Stimulated activated CD8-positive, alpha-beta memory T cell treated with anti-CD3 and anti-CD28 coated beads, Interleukin-15, amount 100 ng/mL, for 48 hours (primary cell): ENCODE measurements at regions not wholly inside any gene's neighbourhood (a gene's known extent, or its start where the extent isn't known, plus 50 kb on each side); places are given as distances from the start of the nearest gene placed in this dataset.

Experiments
- DNase-seq, 2 donors: peaks; one replicate each; pipeline ENCODE4 v3.0.0-alpha.2; 2020; ENCODE audit warnings: low read depth in 2 of 2

DNA sequence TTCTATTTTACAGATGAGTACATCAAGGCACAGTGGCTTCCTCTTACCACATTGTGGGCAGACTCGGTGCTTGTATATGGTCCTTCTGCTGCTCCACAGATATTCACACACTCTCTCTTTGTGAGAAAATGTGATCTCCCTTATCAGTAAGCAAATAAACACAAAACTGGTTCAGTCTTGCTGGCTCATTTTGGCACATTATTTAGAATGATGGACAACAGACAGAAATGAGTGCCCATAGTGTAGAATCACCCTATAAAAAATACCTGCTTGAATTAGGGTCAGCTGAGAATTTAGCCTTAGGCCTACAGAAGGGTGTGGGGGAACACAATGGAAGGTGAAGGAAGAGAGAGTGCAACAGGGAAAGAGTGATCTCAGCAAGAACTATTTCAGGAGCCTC is 423.1 kb downstream of the HLX start:
- no peak for DNase-seq

DNA sequence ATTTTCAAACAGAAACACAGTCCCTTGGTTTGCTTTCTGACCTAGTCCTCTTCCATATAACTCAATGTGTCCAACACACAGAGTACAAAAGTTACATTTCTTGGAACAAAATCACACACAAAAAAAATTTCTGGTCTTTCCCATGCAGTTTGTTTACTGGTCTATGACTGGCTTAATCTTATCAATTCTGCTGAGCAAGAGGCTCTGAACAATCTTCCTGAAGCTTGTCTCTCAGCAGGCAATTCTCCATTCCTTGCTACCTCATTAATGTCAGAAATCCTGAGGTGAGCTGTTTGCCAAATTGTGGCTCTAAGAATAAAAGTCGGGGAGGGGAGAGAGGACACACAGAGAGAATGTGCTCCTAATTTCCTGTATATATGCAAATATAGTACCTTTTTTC is 423.6 kb downstream of the HLX start:
- no peak for DNase-seq

DNA sequence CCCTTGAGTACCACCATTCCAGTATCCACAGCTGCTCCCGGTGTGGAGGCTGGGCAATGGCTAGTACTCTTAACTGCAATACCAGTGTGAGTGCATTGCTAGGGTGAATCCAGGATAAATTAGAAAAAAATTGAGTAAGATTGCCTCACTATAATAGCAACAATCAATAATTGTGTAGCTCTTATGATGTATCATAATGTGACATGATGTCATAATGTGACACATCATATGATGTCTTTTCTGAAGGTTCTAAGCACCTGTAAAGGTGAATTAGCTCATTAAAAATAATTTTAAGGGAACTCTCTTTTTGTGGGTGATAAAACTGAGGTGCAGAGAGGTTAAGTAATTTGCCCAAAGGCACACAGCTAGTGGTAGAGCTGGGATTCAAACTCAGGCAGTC is 424.4 kb downstream of the HLX start:
- DNase-seq, result no peak

DNA sequence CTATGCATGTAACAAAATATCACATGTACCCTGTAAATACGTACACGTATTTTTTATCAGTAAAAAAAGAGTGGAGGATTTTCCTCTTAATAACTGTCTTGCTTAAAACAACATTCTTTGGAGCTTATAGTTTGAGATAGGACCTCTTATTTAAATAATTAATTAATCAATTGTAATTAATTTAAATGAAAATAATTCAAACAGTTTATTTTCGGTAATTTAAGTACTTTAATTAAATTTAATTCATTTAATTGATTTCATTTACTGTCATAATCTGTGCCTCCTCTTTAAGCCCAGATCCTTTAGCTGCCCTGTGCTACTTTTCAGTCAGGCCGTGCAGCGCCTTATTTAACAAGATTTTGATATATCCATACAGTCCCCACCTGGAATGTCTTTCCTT is 427.0 kb downstream of the HLX start:
- DNase-seq, result no peak

DNA sequence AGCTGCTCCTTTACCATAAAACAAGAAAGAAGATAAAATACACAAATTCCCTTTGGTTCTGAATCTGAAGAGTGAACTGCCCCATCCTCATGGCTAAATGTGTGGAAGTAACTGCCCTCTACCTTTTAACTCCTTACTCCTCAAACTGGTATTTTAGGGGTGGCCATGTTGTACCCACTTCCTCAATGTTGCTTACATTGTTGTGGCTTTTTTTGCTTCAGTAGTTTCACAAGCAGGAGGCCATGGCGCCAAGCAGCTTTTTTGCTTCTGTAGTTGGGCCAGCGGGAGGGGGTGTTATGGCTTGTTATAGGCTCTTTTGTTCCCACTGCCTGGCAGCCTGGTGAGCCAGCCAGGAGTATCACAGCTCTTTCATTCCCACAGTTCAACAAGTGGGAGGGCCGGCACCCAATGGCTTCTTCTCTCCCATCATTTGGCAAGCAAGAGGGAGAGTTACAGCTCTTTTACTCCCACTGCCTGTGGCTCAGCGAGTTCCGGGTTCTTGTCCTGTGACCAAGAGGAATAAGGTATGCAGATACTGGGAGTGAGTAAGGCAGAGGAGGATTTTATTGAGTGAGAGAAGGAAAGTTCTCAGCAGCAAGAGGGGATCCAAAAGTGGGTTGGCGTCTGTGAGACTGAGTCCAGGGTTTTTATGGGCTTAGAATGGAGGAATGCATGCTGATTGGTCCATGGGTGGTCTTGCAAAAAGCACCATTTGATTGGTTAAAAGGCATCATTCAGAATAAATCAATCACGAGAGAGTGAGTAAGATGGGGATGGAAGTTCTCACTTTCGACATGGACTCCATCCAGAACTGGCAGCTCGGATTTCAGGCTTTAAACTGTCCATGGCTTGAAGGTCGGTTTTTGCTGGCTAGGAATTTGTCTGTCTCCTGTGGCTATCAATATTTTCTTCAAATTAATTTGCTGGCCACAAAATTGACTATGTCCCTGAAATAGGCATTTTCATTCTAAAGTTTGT is 429.6 kb downstream of the HLX start:
- DNase-seq, result no peak

DNA sequence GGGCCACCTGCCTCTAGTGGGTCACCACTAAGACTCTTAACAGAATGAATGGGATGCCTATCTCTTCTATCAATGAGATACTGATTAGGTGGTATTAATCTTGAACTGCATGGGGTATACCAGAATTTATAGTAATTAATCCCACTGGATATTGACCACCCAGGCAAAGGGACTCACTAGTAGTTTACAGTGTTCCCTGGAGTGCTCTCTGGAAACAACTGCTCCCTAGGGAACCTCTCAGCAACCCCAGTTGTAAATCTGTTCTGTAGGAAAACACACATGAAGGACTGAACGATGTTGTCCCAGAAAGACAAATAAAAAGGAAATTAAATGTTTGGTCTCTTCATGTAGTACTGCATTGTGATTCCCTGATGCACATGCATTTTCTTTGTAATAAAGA is 430.5 kb downstream of the HLX start:
- no peak for DNase-seq

DNA sequence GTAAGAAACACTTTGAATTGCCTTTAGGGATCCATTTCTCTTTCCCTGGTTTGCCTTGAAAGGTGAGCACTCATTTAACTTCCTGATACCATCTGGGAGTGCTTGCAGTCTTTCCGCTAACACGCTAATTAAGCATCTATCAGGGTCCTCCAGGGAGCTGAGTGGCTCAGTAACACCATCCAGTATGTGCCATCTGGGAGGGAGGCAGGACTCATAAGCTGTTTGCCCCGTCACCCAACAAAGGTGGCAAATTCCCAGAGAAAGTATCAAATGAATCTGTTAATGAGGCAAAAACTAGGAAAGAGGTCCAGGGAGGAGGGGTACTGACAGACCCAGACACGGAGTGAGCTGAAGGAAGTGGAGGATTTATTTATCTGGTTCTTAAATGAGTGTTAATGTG is 430.9 kb downstream of the HLX start:
- no peak for DNase-seq

DNA sequence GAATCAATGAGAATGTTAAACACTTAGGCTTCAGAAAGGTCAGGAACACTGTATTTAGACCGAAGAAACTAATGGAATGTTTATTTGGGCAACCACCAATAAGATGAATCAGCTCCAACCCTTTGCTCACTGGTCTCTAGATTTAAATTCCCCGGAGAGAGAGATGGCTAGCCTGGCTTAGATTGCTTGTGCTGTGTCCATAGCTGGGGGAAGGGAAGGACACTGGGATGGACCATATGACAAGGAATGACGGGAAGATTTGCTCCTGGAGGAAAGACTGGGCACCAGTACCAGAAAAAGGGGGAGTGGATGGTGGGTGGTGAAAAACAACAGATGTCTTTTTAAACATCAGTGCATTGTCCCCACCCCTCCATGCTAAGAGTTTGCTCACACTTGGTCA is 426.6 kb downstream of the DUSP10 start:
- DNase-seq, result no peak

DNA sequence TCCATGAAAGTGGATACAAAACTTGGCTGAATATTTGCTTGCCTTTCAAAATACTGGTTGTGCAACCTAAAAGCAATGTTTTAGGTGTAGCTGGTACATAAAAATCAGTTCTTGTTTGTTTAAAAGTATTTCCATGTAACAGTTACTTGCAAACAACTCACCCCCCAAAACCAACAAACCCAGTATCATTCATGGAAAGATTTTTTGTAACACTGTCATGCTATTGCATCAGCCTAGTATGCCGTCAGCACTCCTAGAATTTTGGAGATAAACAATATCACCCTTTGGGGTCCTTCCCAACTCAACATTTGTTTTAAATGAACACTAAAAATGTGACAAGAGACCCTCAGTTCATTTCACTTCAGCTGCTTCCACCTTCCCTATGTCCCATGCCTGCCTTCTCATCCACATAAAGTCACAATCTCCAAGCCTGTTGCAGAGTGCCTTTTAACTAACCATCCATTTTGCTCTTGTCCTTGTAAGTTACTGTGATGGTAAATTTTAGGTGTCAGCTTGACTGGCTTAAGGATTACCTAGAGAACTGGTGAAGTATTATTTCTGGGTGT is 425.3 kb downstream of the DUSP10 start:
- no peak for DNase-seq

DNA sequence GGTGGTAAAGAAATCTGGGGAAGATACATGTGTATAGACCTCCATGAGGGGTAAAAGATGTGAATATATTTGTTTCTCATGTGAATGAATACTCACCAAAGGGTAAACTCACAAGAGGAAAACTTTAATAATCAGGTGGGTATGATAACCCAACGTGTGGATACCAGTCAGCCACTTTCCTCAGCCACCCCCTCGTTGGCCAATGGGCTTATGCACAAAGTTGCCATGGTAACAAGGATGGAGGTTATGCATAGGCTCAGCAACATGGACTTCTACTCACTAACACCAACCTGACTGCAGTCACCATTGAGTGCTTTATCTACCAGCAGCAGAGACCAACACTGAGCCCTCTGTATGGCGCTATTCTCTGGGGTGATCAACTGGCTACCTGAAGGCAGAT is 424.4 kb downstream of the DUSP10 start:
- DNase-seq, result no peak

DNA sequence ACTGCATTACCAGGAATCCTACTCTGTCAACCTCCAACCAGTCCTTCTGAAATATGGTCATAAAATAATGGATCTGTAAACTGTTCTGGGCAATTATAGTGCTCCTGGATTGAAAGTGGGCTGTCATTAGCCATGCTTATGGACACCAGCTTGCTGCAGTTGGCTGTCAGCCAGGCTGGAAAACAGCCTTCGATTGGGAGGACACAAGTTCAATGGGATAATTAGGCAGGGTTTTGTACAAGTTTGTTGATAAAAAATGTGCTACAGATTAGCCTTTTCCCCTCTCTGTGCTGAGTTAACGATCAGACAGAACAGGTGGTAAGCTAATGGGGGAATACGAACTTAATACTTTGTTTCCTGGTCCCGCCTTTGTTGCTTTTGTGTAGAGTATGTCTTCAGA is 413.9 kb downstream of the DUSP10 start:
- no peak for DNase-seq

DNA sequence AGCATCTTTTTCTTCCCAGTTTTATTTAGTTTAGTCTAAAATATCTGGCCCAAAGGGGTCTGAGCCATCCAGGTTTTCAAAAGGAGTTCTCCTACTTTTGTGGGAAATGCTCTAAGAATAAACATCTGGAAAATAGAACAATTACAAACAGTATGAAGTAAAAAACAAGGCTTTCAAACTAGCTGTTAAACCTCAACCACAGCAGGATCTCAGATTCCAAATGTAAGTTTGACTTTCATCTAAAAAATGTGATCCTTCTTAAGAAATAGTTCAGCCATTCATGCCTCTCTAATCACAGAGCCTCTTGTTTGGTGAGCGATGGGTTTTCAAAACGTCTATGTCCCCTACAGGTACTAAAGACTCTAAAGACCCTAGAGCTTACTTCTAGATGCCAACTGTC is 413.5 kb downstream of the DUSP10 start:
- no peak for DNase-seq

DNA sequence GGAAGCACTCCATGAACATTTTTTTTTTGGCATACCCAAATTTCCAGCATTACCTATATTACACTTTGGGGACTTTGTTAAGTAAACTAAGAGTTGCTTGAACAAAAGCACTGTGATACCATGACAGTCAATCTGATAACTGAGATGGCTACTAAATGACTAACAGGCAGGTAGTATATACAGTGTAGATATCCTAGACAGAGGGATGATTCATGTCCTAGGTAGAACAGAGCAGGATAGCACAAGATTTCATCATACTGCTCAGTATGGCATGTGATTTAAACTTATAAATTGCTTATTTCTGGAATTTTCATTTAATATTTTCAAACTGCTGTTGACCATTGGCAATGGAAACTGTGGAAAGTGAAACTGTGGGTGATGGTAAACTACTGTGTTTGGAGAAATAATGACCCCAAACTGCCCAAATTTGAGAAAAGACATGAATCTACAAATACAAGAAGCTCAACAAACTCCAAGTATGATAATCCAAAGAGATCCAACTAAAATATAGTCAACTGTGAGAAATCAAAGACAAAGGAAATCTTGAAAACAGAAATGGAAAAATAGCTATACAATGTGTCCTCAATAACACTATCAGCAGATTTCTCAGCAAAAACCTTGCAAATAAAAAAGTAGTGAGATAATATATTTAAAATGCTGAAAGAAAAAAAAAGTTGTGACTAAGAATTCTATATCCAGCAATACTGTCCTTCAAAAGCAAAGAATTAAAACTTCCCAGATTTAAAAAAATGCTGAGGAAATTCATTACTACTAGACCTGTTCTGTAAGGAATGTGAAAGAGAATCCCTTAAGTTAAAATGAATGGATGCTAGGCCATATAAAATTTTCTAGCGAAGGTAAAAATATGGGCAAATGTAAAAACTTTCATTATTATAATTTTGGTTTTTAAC is 410.4 kb downstream of the DUSP10 start:
- DNase-seq, result no peak

DNA sequence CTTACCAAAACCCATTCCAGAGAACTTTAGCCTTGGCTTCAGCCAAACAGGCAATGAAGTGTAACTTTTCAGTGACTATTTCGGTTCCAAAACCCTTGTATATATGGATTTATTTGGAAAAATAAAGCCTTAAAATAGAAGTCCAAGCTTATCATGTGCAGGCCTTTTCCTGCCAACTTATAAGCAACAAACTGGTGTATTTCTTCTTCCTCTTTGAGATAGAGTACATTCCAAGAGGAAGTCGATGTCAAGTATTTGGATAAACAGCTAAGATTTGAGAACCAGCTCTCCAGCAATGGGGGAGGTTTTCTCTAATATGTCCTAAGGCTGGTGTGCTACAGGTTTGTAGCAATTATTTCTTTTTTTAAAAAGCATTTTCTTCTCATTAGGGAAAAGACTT is 407.8 kb downstream of the DUSP10 start:
- DNase-seq, result no peak

DNA sequence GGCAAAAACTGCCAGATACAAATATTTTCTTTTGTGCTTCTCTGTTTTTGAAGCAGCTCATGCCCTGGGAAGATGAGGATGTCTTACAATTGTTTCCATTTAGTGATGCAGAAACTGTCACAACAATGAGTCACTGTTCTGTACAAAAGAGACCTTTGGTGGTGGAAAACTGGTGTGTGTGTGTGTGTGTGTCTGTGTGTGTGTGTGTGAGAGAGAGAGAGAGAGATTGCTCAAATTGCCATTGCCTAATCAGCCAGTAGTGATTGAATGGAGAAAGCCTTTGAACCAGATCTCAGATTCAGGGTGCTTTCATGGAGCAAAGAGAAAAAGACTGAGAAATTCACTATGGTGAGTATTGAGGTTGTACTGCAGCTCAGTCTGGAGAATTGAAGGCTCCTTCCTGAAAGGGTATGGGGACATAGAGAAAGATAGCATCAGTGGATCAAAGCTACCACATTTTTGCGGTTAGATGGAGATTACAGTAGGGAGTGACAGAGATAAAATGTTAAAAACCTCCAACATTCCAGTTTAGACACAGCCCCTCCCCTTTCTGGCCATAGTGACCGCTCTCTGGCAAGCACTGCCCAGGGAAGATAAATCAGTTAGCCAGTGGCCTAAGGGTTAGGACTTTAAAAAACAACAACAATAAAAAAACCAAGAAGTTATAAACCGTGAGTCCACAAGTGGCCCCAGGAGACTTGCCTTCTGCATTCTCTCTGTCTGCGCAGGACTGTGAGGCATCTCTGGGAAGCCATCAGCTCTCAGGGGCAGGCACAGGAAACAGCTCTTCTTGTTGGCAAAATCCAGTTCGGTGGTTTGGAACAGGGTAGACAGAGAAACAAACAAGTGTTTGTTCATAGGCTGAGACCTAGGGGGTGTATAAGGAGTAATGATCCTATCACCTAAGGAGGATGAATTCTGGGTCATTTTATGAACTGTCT is 406.5 kb downstream of the DUSP10 start:
- no peak for DNase-seq

DNA sequence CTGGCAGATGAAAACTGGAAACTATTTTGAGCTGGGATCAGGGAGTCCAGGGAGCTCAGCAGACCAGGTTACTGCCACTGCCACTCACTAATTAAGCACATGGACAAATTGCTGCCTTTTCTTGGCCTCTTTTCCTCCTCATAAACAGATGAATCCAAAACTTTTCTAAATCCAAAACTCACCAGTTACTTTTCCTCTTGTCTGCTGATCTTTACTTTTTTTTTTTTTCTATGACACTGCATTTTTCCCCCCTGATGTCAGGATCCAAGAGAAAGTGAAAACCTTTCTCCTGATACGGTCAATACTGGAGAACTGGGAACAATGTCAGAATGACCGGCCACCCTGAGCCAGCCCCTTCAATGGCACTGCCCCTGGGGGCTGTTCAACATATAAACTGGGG is 405.8 kb downstream of the DUSP10 start:
- DNase-seq, result no peak

DNA sequence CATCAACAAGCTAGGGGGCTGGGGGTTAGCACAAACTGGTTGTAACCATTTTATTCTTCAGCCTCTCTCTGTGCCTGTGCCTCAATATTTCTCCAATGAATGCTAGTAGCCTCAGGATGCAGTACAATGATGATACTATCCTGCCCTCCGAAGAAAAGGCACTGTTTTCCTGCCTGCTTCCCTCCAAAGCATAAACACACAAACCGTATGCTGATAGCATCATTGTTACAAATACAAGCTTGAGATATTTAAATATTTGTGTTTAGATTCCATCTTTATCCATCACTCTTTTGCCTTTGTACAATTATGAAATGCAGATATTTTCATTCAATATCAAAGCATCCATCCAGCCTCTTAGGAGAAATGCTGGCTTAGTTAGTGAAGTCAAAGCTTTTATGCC is 404.8 kb downstream of the DUSP10 start:
- no peak for DNase-seq

DNA sequence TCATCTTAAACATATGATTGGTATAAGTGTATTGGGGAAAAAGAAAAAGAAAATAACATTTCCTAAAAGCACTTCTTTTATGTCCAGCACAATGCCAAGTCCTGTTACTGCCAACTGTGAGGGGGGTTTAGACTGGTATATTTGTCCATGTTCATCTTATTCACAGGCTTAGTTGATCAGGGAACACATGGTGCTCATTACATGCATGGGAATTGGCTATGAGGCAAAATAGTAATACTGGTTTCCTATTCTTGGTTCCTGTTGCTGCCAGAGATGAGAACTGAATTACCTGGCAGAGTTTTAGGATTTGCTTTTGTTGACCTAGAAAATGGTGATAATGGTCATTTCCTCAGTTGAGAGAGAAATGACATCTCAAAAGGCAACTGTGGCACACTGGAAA is 398.8 kb downstream of the DUSP10 start:
- no peak for DNase-seq

DNA sequence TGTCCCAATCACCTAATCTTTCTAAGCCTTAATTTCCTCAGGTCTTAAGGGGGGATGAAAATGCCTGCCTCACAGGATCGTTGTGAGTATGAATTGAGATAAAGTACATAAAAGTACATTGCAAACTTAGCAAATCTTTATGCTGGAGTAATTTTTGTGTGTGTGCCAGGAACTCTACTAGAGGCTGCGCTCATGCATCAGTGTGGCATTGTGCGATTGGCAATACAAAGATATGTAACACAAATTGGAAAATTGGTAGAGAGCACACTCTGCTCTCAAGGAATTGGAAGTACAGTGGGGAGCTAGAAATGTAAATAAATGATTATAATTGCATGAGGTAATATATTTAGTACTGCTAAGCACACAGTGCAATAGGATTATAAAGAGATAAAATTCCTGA is 398.3 kb downstream of the DUSP10 start:
- DNase-seq, result no peak

DNA sequence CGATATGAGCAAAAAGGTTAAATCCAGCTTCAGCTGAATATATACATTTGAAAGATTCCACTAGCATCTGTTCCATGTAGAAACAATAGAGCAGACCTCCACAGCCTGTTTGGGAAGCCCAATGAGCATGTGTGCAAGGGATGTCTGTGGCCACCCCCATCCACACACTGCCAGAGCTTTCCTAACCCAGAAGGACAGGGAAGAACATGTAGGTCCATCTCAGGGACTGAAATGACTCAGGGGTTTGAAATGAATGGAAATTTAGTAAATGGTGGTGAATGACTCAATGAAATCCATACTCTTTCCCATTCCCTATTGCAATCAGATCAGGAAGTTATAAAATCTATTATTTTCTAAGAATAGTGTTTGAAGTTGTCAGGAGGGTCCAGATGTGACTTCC is 397.2 kb downstream of the DUSP10 start:
- no peak for DNase-seq

DNA sequence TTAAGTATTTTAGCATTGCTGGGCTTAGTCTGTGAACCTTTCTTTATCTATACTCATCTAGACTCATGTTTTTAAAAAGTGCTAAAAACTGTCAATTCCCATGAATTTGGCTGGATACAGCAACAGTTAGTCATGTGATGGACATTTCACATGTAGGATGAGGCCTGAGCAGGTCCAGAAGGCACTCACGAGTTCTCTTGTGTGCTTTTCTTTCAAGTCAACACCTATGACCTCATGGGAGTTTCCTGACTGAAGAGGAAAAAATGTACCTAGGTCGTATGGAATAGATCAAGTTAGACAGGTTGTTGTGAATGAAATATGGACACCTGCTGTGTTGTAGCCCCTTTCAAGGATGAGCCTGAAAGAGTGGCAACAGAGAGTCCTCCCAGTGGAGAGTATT is 394.2 kb downstream of the DUSP10 start:
- no peak for DNase-seq
